Fibroblast of lung (primary cell): ENCODE measurements at regions not wholly inside any gene's neighbourhood (a gene's known extent, or its start where the extent isn't known, plus 50 kb on each side); places are given as distances from the start of the nearest gene placed in this dataset.

Experiments used
- DNase-seq, 2 donors: peaks; one replicate each; pipeline versions ENCODE4 v3.0.0 to v3.0.0-alpha.2; 2010; ENCODE audit warnings: low read depth in 2 of 2
- H2AFZ ChIP-seq: 2 replicates; pipeline ENCODE4 v1.5.1; 2012; ENCODE audit warnings: low read length, control low read depth, inconsistent platforms
- H3K27ac ChIP-seq: 2 replicates; pipeline ENCODE4 v1.5.1; 2011; ENCODE audit warnings: low read length, control low read depth; ENCODE audit not compliant: insufficient read depth
- H3K27me3 ChIP-seq: 2 replicates; pipeline ENCODE4 v1.5.1; 2011; ENCODE audit warnings: mild to moderate bottlenecking, low read length; ENCODE audit not compliant: control insufficient read depth, insufficient read depth
- H3K36me3 ChIP-seq: 2 replicates; pipeline ENCODE4 v1.5.1; 2011; ENCODE audit warnings: low read length; ENCODE audit not compliant: control insufficient read depth, insufficient read depth
- H3K4me1 ChIP-seq: 2 replicates; pipeline ENCODE4 v1.5.1; 2011; ENCODE audit warnings: low read length; ENCODE audit not compliant: control insufficient read depth, insufficient read depth; ENCODE audit errors: extremely low read depth
- H3K4me2 ChIP-seq: 2 replicates; pipeline ENCODE4 v1.5.1; 2011; ENCODE audit warnings: low read length, control low read depth; ENCODE audit not compliant: insufficient read depth; ENCODE audit errors: extremely low read depth
- H3K4me3 ChIP-seq, 4 experiments: fragments of 200-600 bp in 1 of 4; sonication (generic) in 1 of 4; replicated peaks in 1 of 4; 2 replicates each; pipeline ENCODE4 v1.5.1; 2011 to 2016; ENCODE audit warnings: low read length in 4 of 4, low read depth in 3 of 4, mild to moderate bottlenecking in 3 of 4, control low read depth in 2 of 4, inconsistent platforms in 1 of 4, mixed read lengths in 1 of 4; ENCODE audit not compliant: insufficient read depth in 1 of 4; ENCODE audit errors: control extremely low read depth in 1 of 4
- H3K79me2 ChIP-seq: 2 replicates; pipeline ENCODE4 v1.5.1; 2012; ENCODE audit warnings: mild to moderate bottlenecking, low read length, inconsistent platforms; ENCODE audit not compliant: control insufficient read depth, insufficient read depth
- H3K9ac ChIP-seq: 2 replicates; pipeline ENCODE4 v1.5.1; 2011; ENCODE audit warnings: mild to moderate bottlenecking, low read length, control low read depth; ENCODE audit not compliant: insufficient read depth
- H3K9me3 ChIP-seq: 2 replicates; pipeline ENCODE4 v1.5.1; 2012; ENCODE audit warnings: low read depth, low read length; ENCODE audit not compliant: control insufficient read depth, insufficient read depth
- H4K20me1 ChIP-seq: 2 replicates; pipeline ENCODE4 v1.5.1; 2011; ENCODE audit warnings: low read length; ENCODE audit not compliant: control insufficient read depth, insufficient read depth; ENCODE audit errors: extremely low read depth
- CTCF ChIP-seq, 2 donors: IDR thresholded peaks in 1 of 2; conservative IDR thresholded peaks in 1 of 2; 1 replicate in 1 of 2; 2 replicates in 1 of 2; pipeline ENCODE4 v1.5.1; 2011 to 2012; ENCODE audit warnings: low read length in 2 of 2, control low read depth in 1 of 2, inconsistent platforms in 1 of 2, low read depth in 1 of 2, mild to moderate bottlenecking in 1 of 2
- EZH2 ChIP-seq: IDR thresholded peaks from 2 replicates; pipeline ENCODE4 v1.5.1; 2012; ENCODE audit warnings: low read length, control low read depth, mild to moderate bottlenecking; ENCODE audit errors: missing control alignments

GRCh38 chr5:107782561-107783169 lies 111.9 kb upstream of the EFNA5 start:
- Histone ChIP-seq H3K27me3 (no peaks in the 10 kb centered on the region), H3K79me2 (no peaks in the 10 kb centered on the region), H3K36me3 (no peaks in the 10 kb centered on the region), H3K9ac (no peak overlapping the region), H3K4me3 (no peak overlapping the region), H3K4me2 (no peak overlapping the region), H2AFZ (no peak overlapping the region), H3K9me3 (no peaks in the 10 kb centered on the region), H3K4me1 (no peaks in the 10 kb centered on the region), H3K27ac (no peak overlapping the region), H4K20me1 (no peaks in the 10 kb centered on the region)
- DNase-seq, result peak in 1 of 2 donors; percentile 4
- TF ChIP-seq CTCF (conservative IDR thresholded peaks at IDR 0.05 in 1 of 2, IDR thresholded peaks at IDR 0.05 in 1 of 2; ENCODE audit: low read depth in 1 of 2, low read length in 2 of 2) (no peak), EZH2 (no peak)

- H3K27ac ChIP-seq, result no peak overlapping the region
- no peaks in the 10 kb centered on the region for H3K27me3 ChIP-seq
- H3K36me3 ChIP-seq, result no peaks in the 10 kb centered on the region
- no peaks in the 10 kb centered on the region for H3K9me3 ChIP-seq
- no peaks in the 10 kb centered on the region for H3K4me1 ChIP-seq
- H4K20me1 ChIP-seq, result no peaks in the 10 kb centered on the region
- DNase-seq, result peak; percentile 70 to 71
- TF ChIP-seq CTCF (conservative IDR thresholded peaks at IDR 0.05 in 1 of 2, IDR thresholded peaks at IDR 0.05 in 1 of 2; ENCODE audit: low read depth in 1 of 2, low read length in 2 of 2), result no peak
- H3K4me3 ChIP-seq, result no peak overlapping the region
- no peak overlapping the region for H3K4me2 ChIP-seq
- no peak overlapping the region for H3K9ac ChIP-seq
- H3K79me2 ChIP-seq, result no peaks in the 10 kb centered on the region
- H2AFZ ChIP-seq, result no peak overlapping the region
Observed at GRCh38 chr5:107781451-107781850, 110.7 kb upstream of the EFNA5 start.

GRCh38 chr5:107779437-107779836 lies 108.7 kb upstream of the EFNA5 start:
- H3K79me2 ChIP-seq, result no peaks in the 10 kb centered on the region
- no peak overlapping the region for H3K27ac ChIP-seq
- H3K4me3 ChIP-seq, result no peak overlapping the region
- DNase-seq, result no peak
- no peak overlapping the region for H3K9ac ChIP-seq
- no peak overlapping the region for H3K4me2 ChIP-seq
- no peak overlapping the region for H2AFZ ChIP-seq
- no peaks in the 10 kb centered on the region for H3K36me3 ChIP-seq
- no peaks in the 10 kb centered on the region for H4K20me1 ChIP-seq
- H3K27me3 ChIP-seq, result no peaks in the 10 kb centered on the region
- H3K9me3 ChIP-seq, result no peaks in the 10 kb centered on the region
- H3K4me1 ChIP-seq, result no peaks in the 10 kb centered on the region
- TF ChIP-seq CTCF (conservative IDR thresholded peaks at IDR 0.05 in 1 of 2, IDR thresholded peaks at IDR 0.05 in 1 of 2; ENCODE audit: low read depth in 1 of 2, low read length in 2 of 2), result no peak
- TF ChIP-seq EZH2, result no peak
